ENCODE measurements at regions not wholly inside any gene's neighbourhood (a gene's known extent, or its start where the extent isn't known, plus 50 kb on each side); places are given as distances from the start of the nearest gene placed in this dataset.

GRCh38 chr3:106342386-106342785 is 473.6 kb upstream of the CBLB start:
- no peaks in the 10 kb centered on the region for H3K36me3 ChIP-seq (ENCODE audit: control insufficient read depth, insufficient read depth, low read length)
- Mint-ChIP-seq H3K27me3 (ENCODE audit: insufficient read depth) (no peaks in the 10 kb centered on the region), H3K36me3 (ENCODE audit: low read depth) (no peaks in the 10 kb centered on the region), H3K4me3 (no peak overlapping the region), H3K4me1 (peaks cover 10% of the 10 kb centered on the region), H3K9me3 (no peaks in the 10 kb centered on the region), H3K27ac (no peak overlapping the region)
- no peak overlapping the region for H3K27ac ChIP-seq (ENCODE audit: low read depth, low read length)
- WGBS, 2 experiments (ENCODE audit: insufficient coverage in 1 of 2, insufficient read length in 1 of 2), result 95 to 100% methylated on average over 1 to 2 of the region's 2 CpGs
- H3K4me1 ChIP-seq (ENCODE audit: control insufficient read depth, insufficient read depth, low read length), result no peaks in the 10 kb centered on the region
- no peak for TF ChIP-seq CTCF (conservative IDR thresholded peaks at IDR 0.05)
- H3K4me3 ChIP-seq (ENCODE audit: low read length), result no peak overlapping the region
- no peak for DNase-seq
- H3K9me3 ChIP-seq (ENCODE audit: control insufficient read depth, low read length), result no peaks in the 10 kb centered on the region
- H3K9ac ChIP-seq (ENCODE audit: extremely low read depth, low read length, poor library complexity, severe bottlenecking), result no peak overlapping the region
- H3K27me3 ChIP-seq (ENCODE audit: control insufficient read depth, insufficient read depth, low read length, poor library complexity, severe bottlenecking), result no peaks in the 10 kb centered on the region

- Mint-ChIP-seq H3K9me3 (no peaks in the 10 kb centered on the region), H3K4me1 (peaks cover 14% of the 10 kb centered on the region), H3K4me3 (no peak overlapping the region), H3K36me3 (ENCODE audit: low read depth) (no peaks in the 10 kb centered on the region), H3K27me3 (ENCODE audit: insufficient read depth) (no peaks in the 10 kb centered on the region), H3K27ac (no peak overlapping the region)
- DNase-seq, result no peak
- H3K27me3 ChIP-seq (ENCODE audit: control insufficient read depth, insufficient read depth, low read length, poor library complexity, severe bottlenecking), result no peaks in the 10 kb centered on the region
- no peaks in the 10 kb centered on the region for H3K4me1 ChIP-seq (ENCODE audit: control insufficient read depth, insufficient read depth, low read length)
- no peak for TF ChIP-seq CTCF (conservative IDR thresholded peaks at IDR 0.05)
- H3K4me3 ChIP-seq (ENCODE audit: low read length), result no peak overlapping the region
- H3K9ac ChIP-seq (ENCODE audit: extremely low read depth, low read length, poor library complexity, severe bottlenecking), result no peak overlapping the region
- H3K36me3 ChIP-seq (ENCODE audit: control insufficient read depth, insufficient read depth, low read length), result no peaks in the 10 kb centered on the region
- H3K27ac ChIP-seq (ENCODE audit: low read depth, low read length), result no peak overlapping the region
- H3K9me3 ChIP-seq (ENCODE audit: control insufficient read depth, low read length), result no peaks in the 10 kb centered on the region
Observed at GRCh38 chr3:106343811-106344210, 475.0 kb upstream of the CBLB start.

- no peaks in the 10 kb centered on the region for H3K36me3 Mint-ChIP-seq (ENCODE audit: low read depth)
- no peaks in the 10 kb centered on the region for H3K9me3 Mint-ChIP-seq
- no peaks in the 10 kb centered on the region for H3K9me3 ChIP-seq (ENCODE audit: control insufficient read depth, low read length)
- no peak overlapping the region for H3K4me3 Mint-ChIP-seq
- no peak overlapping the region for H3K4me3 ChIP-seq (ENCODE audit: low read length)
- peaks cover 6% of the 10 kb centered on the region for H3K4me1 ChIP-seq (ENCODE audit: control insufficient read depth, insufficient read depth, low read length)
- no peak for DNase-seq
- no peaks in the 10 kb centered on the region for H3K27me3 ChIP-seq (ENCODE audit: control insufficient read depth, insufficient read depth, low read length, poor library complexity, severe bottlenecking)
- no peak for TF ChIP-seq CTCF (conservative IDR thresholded peaks at IDR 0.05)
- no peak overlapping the region for H3K9ac ChIP-seq (ENCODE audit: extremely low read depth, low read length, poor library complexity, severe bottlenecking)
- H3K4me1 Mint-ChIP-seq, result peaks cover 27% of the 10 kb centered on the region
- H3K27me3 Mint-ChIP-seq (ENCODE audit: insufficient read depth), result no peaks in the 10 kb centered on the region
- H3K27ac ChIP-seq (ENCODE audit: low read depth, low read length), result no peak overlapping the region
- H3K36me3 ChIP-seq (ENCODE audit: control insufficient read depth, insufficient read depth, low read length), result no peaks in the 10 kb centered on the region
- 90 to 97% methylated on average over 2 to 5 of the region's 5 CpGs for WGBS, 2 experiments (ENCODE audit: insufficient coverage in 1 of 2, insufficient read length in 1 of 2)
- no peak overlapping the region for H3K27ac Mint-ChIP-seq
Observed at GRCh38 chr3:106345353-106346027, 476.7 kb upstream of the CBLB start.

All from endodermal cell (in vitro differentiated cells).